Gastrocnemius medialis (tissue), 4 donors: ENCODE measurements at regions not wholly inside any gene's neighbourhood (a gene's known extent, or its start where the extent isn't known, plus 50 kb on each side); places are given as distances from the start of the nearest gene placed in this dataset.

Experiments
- POLR2A ChIP-seq, 2 donors: fragments of 450-650 bp; IDR thresholded peaks; one replicate each; pipeline ENCODE4 v1.6.1; 2017; ENCODE audit warnings: antibody characterized with exemption in 2 of 2, mild to moderate bottlenecking in 2 of 2, moderate library complexity in 2 of 2
- TF ChIP-seq, protein P1 (sequence below), 5 experiments: fragments of 450-650 bp in 3 of 5; fragments of 200-600 bp in 2 of 5; sonication (generic) in 2 of 5; IDR thresholded peaks in 4 of 5; conservative IDR thresholded peaks in 1 of 5; 1 replicate in 4 of 5; 2 replicates in 1 of 5; pipeline ENCODE4 v1.5.1; 2016 to 2019; ENCODE audit warnings: antibody characterized with exemption in 5 of 5, mild to moderate bottlenecking in 3 of 5, moderate library complexity in 3 of 5

- no peak for TF ChIP-seq POLR2A (IDR thresholded peaks at IDR 0.05)
- TF ChIP-seq, protein P1, sequence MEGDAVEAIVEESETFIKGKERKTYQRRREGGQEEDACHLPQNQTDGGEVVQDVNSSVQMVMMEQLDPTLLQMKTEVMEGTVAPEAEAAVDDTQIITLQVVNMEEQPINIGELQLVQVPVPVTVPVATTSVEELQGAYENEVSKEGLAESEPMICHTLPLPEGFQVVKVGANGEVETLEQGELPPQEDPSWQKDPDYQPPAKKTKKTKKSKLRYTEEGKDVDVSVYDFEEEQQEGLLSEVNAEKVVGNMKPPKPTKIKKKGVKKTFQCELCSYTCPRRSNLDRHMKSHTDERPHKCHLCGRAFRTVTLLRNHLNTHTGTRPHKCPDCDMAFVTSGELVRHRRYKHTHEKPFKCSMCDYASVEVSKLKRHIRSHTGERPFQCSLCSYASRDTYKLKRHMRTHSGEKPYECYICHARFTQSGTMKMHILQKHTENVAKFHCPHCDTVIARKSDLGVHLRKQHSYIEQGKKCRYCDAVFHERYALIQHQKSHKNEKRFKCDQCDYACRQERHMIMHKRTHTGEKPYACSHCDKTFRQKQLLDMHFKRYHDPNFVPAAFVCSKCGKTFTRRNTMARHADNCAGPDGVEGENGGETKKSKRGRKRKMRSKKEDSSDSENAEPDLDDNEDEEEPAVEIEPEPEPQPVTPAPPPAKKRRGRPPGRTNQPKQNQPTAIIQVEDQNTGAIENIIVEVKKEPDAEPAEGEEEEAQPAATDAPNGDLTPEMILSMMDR (IDR thresholded peaks at IDR 0.05 in 4 of 5, conservative IDR thresholded peaks at IDR 0.05 in 1 of 5) = no peak
These were observed 255.6 kb upstream of the PLET1 start for GRCh38 chr11:112516261-112516660.
